ENCODE measurements at regions not wholly inside any gene's neighbourhood (a gene's known extent, or its start where the extent isn't known, plus 50 kb on each side); places are given as distances from the start of the nearest gene placed in this dataset.

GRCh38 chr6:160917572-160917971 is 74.0 kb upstream of the MAP3K4 start:
- Mint-ChIP-seq H3K27me3 (ENCODE audit: unreplicated experiment) (no peaks in the 10 kb centered on the region), H3K9me3 (ENCODE audit: low read depth, unreplicated experiment) (peaks cover 6% of the 10 kb centered on the region), H3K4me1 (ENCODE audit: low read depth, unreplicated experiment) (peaks cover 32% of the 10 kb centered on the region)

GRCh38 chr6:160919723-160920440 is 71.7 kb upstream of the MAP3K4 start:
- peak overlapping the region; percentile 49 for H3K4me3 Mint-ChIP-seq (ENCODE audit: low read depth, unreplicated experiment)
- no TSS peak for BruUV-seq (replicated peaks)
- CTCF ChIA-PET, result interaction anchor here (0.5 to 1.0 kb wide), 2 partner anchors 9 to 11 kb away, joined by 3 to 8 read pairs; no protein-coding TSS in a partner anchor
- H3K4me1 Mint-ChIP-seq (ENCODE audit: low read depth, unreplicated experiment), result peaks cover 32% of the 10 kb centered on the region
- H3K27ac Mint-ChIP-seq (ENCODE audit: unreplicated experiment), result peak overlapping the region; percentile 93
- intact Hi-C loops (cut with micrococcal nuclease; ENCODE audit: unreplicated experiment), result loop anchor here (5.0 kb wide), 1 partner anchor 128 kb away; no protein-coding TSS in a partner anchor
- H3K27me3 Mint-ChIP-seq (ENCODE audit: unreplicated experiment), result no peaks in the 10 kb centered on the region
- DNase-seq, result peak; percentile 47
- peaks cover 8% of the 10 kb centered on the region for H3K36me3 Mint-ChIP-seq (ENCODE audit: insufficient read depth, unreplicated experiment)
- H3K9me3 Mint-ChIP-seq (ENCODE audit: low read depth, unreplicated experiment), result peaks cover 6% of the 10 kb centered on the region
- TF ChIP-seq CTCF (IDR thresholded peaks at IDR 0.05; ENCODE audit: unreplicated experiment), result no peak

More at GRCh38 chr6:160917572-160917971, 74.0 kb upstream of the MAP3K4 start:
- Mint-ChIP-seq H3K4me3 (ENCODE audit: low read depth, unreplicated experiment) (peak overlapping the region; percentile 17), H3K36me3 (ENCODE audit: insufficient read depth, unreplicated experiment) (peaks cover 8% of the 10 kb centered on the region), H3K27ac (ENCODE audit: unreplicated experiment) (peak overlapping the region; percentile 93)
- no peak for TF ChIP-seq CTCF (IDR thresholded peaks at IDR 0.05; ENCODE audit: unreplicated experiment)
- CTCF ChIA-PET, result no interaction called here
- DNase-seq, result no peak
- TSS peak; percentile 80 for BruUV-seq (replicated peaks)
- intact Hi-C loops (cut with micrococcal nuclease; ENCODE audit: unreplicated experiment), result loop anchor here (5.0 kb wide), 1 partner anchor 125 kb away; no protein-coding TSS in a partner anchor

GRCh38 chr6:160921095-160921494 is 70.5 kb upstream of the MAP3K4 start:
- Mint-ChIP-seq H3K27me3 (ENCODE audit: unreplicated experiment) (no peaks in the 10 kb centered on the region), H3K27ac (ENCODE audit: unreplicated experiment) (peak overlapping the region; percentile 93), H3K36me3 (ENCODE audit: insufficient read depth, unreplicated experiment) (peaks cover 8% of the 10 kb centered on the region), H3K9me3 (ENCODE audit: low read depth, unreplicated experiment) (peaks cover 6% of the 10 kb centered on the region), H3K4me1 (ENCODE audit: low read depth, unreplicated experiment) (peaks cover 32% of the 10 kb centered on the region), H3K4me3 (ENCODE audit: low read depth, unreplicated experiment) (no peak overlapping the region)
- DNase-seq, result no peak
- BruUV-seq (replicated peaks), result no TSS peak
- CTCF ChIA-PET, result no interaction called here
- intact Hi-C loops (cut with micrococcal nuclease; ENCODE audit: unreplicated experiment), result no loop called here
- TF ChIP-seq CTCF (IDR thresholded peaks at IDR 0.05; ENCODE audit: unreplicated experiment), result no peak

GRCh38 chr6:160926281-160927276 is 65.0 kb upstream of the MAP3K4 start:
- intact Hi-C loops (cut with micrococcal nuclease; ENCODE audit: unreplicated experiment), result no loop called here
- Mint-ChIP-seq H3K27ac (ENCODE audit: unreplicated experiment) (no peak overlapping the region), H3K36me3 (ENCODE audit: insufficient read depth, unreplicated experiment) (no peaks in the 10 kb centered on the region), H3K9me3 (ENCODE audit: low read depth, unreplicated experiment) (peaks cover 4% of the 10 kb centered on the region), H3K27me3 (ENCODE audit: unreplicated experiment) (no peaks in the 10 kb centered on the region), H3K4me3 (ENCODE audit: low read depth, unreplicated experiment) (no peak overlapping the region), H3K4me1 (ENCODE audit: low read depth, unreplicated experiment) (no peaks in the 10 kb centered on the region)
- CTCF ChIA-PET, result interaction anchor here (0.7 kb wide), 1 partner anchor 442 kb away, joined by 3 read pairs; no protein-coding TSS in a partner anchor
- TF ChIP-seq CTCF (IDR thresholded peaks at IDR 0.05; ENCODE audit: unreplicated experiment), result no peak
- DNase-seq, result no peak
- no TSS peak for BruUV-seq (replicated peaks)
